HepG2 (cell line): ENCODE measurements at regions not wholly inside any gene's neighbourhood (a gene's known extent, or its start where the extent isn't known, plus 50 kb on each side); places are given as distances from the start of the nearest gene placed in this dataset.

Experiments
- ATAC-seq: fragments of 200-7000 bp; cut with Tn5 transposase; 3 replicates; pipeline ENCODE4 v1.9.1; 2020; ENCODE audit warnings: mild to moderate bottlenecking, moderate library complexity
- BruUV-seq: library from RNA; stranded (reverse); fragments of 400-500 nt; replicated peaks from 2 replicates; lab custom pipeline; 2021; lab: Mats Ljungman, UMichigan
- CTCF ChIA-PET: fragments of 300-600 bp; formaldehyde crosslinking; extraction: SDS; loops from one replicate; lab custom pipeline; 2021; ENCODE audit warnings: low total read pairs, inconsistent platforms, low intra/inter-chr PET ratio; lab: Yijun Ruan, JAX
- POLR2A ChIA-PET: fragments of 350-600 bp; sonication (Branson Sonifier 250); formaldehyde crosslinking; loops from one replicate; lab custom pipeline; 2020; ENCODE audit warnings: antibody characterized with exemption, inconsistent platforms; lab: Yijun Ruan, JAX
- DNase-seq: peaks from one replicate; pipeline ENCODE4 v3.0.0-alpha.2; 2015; ENCODE audit warnings: low spot score
- FAIRE-seq: peaks from 3 replicates; lab custom pipeline; 2011; peaks lifted over from hg19 to GRCh38; lab: Jason Lieb, UNC
- H2AFZ ChIP-seq: one replicate; pipeline ENCODE4 v1.6.1; 2011; ENCODE audit warnings: low read length, inconsistent platforms
- H3K27ac ChIP-seq: fragments of 300-600 bp; 3 replicates; pipeline ENCODE4 v1.8.0; 2011; ENCODE audit warnings: mixed run types, mild to moderate bottlenecking, mixed read lengths, low read length, inconsistent platforms; ENCODE audit not compliant: insufficient read depth; ENCODE audit errors: extremely low read length
- H3K27me3 ChIP-seq, 2 experiments: fragments of 200-600 bp in 1 of 2; 2 replicates in 1 of 2; 3 replicates in 1 of 2; pipeline versions ENCODE4 v1.6.0 to v1.8.0; 2011; ENCODE audit warnings: low read length in 2 of 2, mild to moderate bottlenecking in 2 of 2, moderate library complexity in 2 of 2, inconsistent platforms in 1 of 2; ENCODE audit not compliant: insufficient read depth in 2 of 2, control insufficient read depth in 1 of 2
- H3K36me3 ChIP-seq, 2 experiments: fragments of 200-600 bp in 1 of 2; replicated peaks in 1 of 2; 2 replicates in 1 of 2; 3 replicates in 1 of 2; pipeline versions ENCODE4 v1.5.1 to v1.8.0; 2011; ENCODE audit warnings: low read length in 2 of 2, inconsistent platforms in 1 of 2; ENCODE audit not compliant: insufficient read depth in 2 of 2, control insufficient read depth in 1 of 2
- H3K4me1 ChIP-seq: 2 replicates; pipeline ENCODE4 v1.5.1; 2012; ENCODE audit warnings: low read length, inconsistent platforms; ENCODE audit not compliant: insufficient read depth
- H3K4me2 ChIP-seq: 2 replicates; pipeline ENCODE4 v1.6.0; 2011; ENCODE audit warnings: low read depth, low read length, inconsistent platforms
- H3K4me3 ChIP-seq, 3 experiments: fragments of 200-600 bp in 1 of 3; sonication (generic), shearing (Covaris generic) in 1 of 3; replicated peaks in 1 of 3; 2 replicates each; pipeline ENCODE4 v1.5.1; 2011 to 2016; ENCODE audit warnings: low read length in 3 of 3, inconsistent platforms in 2 of 3, low read depth in 2 of 3, mild to moderate bottlenecking in 2 of 3, control low read depth in 1 of 3, mixed read lengths in 1 of 3; ENCODE audit not compliant: insufficient read depth in 1 of 3
- H3K79me2 ChIP-seq: one replicate; pipeline ENCODE4 v1.6.1; 2011; ENCODE audit warnings: low read length, inconsistent platforms; ENCODE audit not compliant: insufficient read depth
- H3K9ac ChIP-seq: 2 replicates; pipeline ENCODE4 v1.6.0; 2011; ENCODE audit warnings: mild to moderate bottlenecking, low read depth, low read length, inconsistent platforms; ENCODE audit not compliant: insufficient read depth
- H3K9me3 ChIP-seq: 2 replicates; pipeline ENCODE4 v1.5.1; 2012; ENCODE audit warnings: mild to moderate bottlenecking, low read length
- H4K20me1 ChIP-seq: 2 replicates; pipeline ENCODE4 v1.6.0; 2011; ENCODE audit warnings: inconsistent platforms, mild to moderate bottlenecking, low read length, moderate library complexity; ENCODE audit not compliant: insufficient read depth
- DRAP1 ChIP-seq: IDR thresholded peaks from 2 replicates; pipeline ENCODE4 v1.6.1; 2016; ENCODE audit warnings: missing genetic modification reagents, missing compliant biosample characterization
- HNRNPUL1 ChIP-seq: fragments of 200-400 bp; formaldehyde crosslinking; IDR thresholded peaks from 2 replicates; pipeline ENCODE4 v1.6.1; 2017; ENCODE audit warnings: low read depth, mild to moderate bottlenecking, low read length, moderate library complexity
- KDM5B ChIP-seq: sonication (generic); formaldehyde crosslinking; IDR thresholded peaks from 2 replicates; pipeline ENCODE4 v1.4.0; 2020; ENCODE audit warnings: missing genetic modification reagents, mild to moderate bottlenecking, borderline replicate concordance
- KMT2B ChIP-seq: IDR thresholded peaks from 2 replicates; pipeline ENCODE4 v1.6.1; 2016; ENCODE audit warnings: missing genetic modification reagents, missing compliant biosample characterization
- PAX8 ChIP-seq: sonication (generic); formaldehyde crosslinking; IDR thresholded peaks from 2 replicates; pipeline ENCODE4 v1.8.0; 2022; ENCODE audit warnings: mild to moderate bottlenecking, missing genetic modification reagents, borderline replicate concordance
- RARA ChIP-seq: IDR thresholded peaks from 2 replicates; pipeline ENCODE4 v1.6.1; 2016; ENCODE audit warnings: missing genetic modification reagents, missing compliant biosample characterization
- ZBTB33 ChIP-seq: sonication (generic); formaldehyde crosslinking; IDR thresholded peaks from 2 replicates; pipeline ENCODE4 v1.4.0; 2020; ENCODE audit warnings: missing genetic modification reagents
- ZBTB39 ChIP-seq: sonication (generic); formaldehyde crosslinking; IDR thresholded peaks from 2 replicates; pipeline ENCODE4 v1.5.0; 2020; ENCODE audit warnings: missing genetic modification reagents
- ZBTB42 ChIP-seq: sonication (generic); formaldehyde crosslinking; IDR thresholded peaks from 2 replicates; pipeline ENCODE4 v1.5.0; 2020; ENCODE audit warnings: mild to moderate bottlenecking, missing genetic modification reagents
- ZNF841 ChIP-seq: sonication (generic); formaldehyde crosslinking; IDR thresholded peaks from 2 replicates; pipeline ENCODE4 v1.8.1; 2023; ENCODE audit warnings: missing genetic modification reagents, borderline replicate concordance
- WGBS: methylation state at CpG from one replicate; pipeline ENCODE4 v1.1.6; 2017; ENCODE audit warnings: low lambda C conversion rate; 5-methylcytosine and 5-hydroxymethylcytosine counted together
- in situ Hi-C: cut with HindIII; loops from 2 replicates; pipeline ENCODE4 v1.10.0; 2017; ENCODE audit warnings: low pct_unique_long_range_greater_than_20kb; ENCODE audit not compliant: extremely low pct_ligation_motif_present
- intact Hi-C: fragments of 100-400 bp; cut with micrococcal nuclease; formaldehyde crosslinking; loops from one replicate; pipeline ENCODE4 v1.10.0; 2022; ENCODE audit not compliant: unreplicated experiment

- Histone ChIP-seq H3K27ac (no peak overlapping the region), H3K9ac (no peak overlapping the region), H3K27me3 (no peaks in the 10 kb centered on the region), H3K4me3 (no peak overlapping the region), H2AFZ (no peak overlapping the region), H4K20me1 (no peaks in the 10 kb centered on the region), H3K36me3 (no peaks in the 10 kb centered on the region), H3K4me2 (no peak overlapping the region), H3K4me1 (no peaks in the 10 kb centered on the region), H3K9me3 (no peaks in the 10 kb centered on the region), H3K79me2 (no peaks in the 10 kb centered on the region)
- DNase-seq (no peak), ATAC-seq (no peak), FAIRE-seq (no peak)
- TF ChIP-seq KDM5B (no peak), ZBTB42 (CRISPR knock-in tag) (no peak), PAX8 (CRISPR knock-in tag) (no peak), KMT2B (CRISPR knock-in tag) (no peak), HNRNPUL1 (no peak), ZBTB39 (no peak), ZNF841 (no peak), DRAP1 (no peak), ZBTB33 (CRISPR knock-in tag) (no peak), RARA (CRISPR knock-in tag) (no peak)
- no TSS peak for BruUV-seq
- in situ Hi-C loops (no loop called here), intact Hi-C loops (no loop called here)
- ChIA-PET POLR2A (no interaction called here), CTCF (no interaction called here)
- WGBS, result 1% methylated on average over 5 of the region's 5 CpGs
Measured at GRCh38 chr4:175874306-175874705, 62.2 kb upstream of the GPM6A start.
